GM18907 (cell line): ENCODE measurements at regions not wholly inside any gene's neighbourhood (a gene's known extent, or its start where the extent isn't known, plus 50 kb on each side); places are given as distances from the start of the nearest gene placed in this dataset.

Experiments used
- ATAC-seq: cut with Tn5 transposase; IDR thresholded peaks from one replicate; pipeline ENCODE4 v1.9.1; 2021; ENCODE audit warnings: mild to moderate bottlenecking, moderate library complexity; ENCODE audit not compliant: unreplicated experiment

- no peak for ATAC-seq
These were observed 168.4 kb upstream of the NHS start for GRCh38 chrX:17206584-17206983.

DNA sequence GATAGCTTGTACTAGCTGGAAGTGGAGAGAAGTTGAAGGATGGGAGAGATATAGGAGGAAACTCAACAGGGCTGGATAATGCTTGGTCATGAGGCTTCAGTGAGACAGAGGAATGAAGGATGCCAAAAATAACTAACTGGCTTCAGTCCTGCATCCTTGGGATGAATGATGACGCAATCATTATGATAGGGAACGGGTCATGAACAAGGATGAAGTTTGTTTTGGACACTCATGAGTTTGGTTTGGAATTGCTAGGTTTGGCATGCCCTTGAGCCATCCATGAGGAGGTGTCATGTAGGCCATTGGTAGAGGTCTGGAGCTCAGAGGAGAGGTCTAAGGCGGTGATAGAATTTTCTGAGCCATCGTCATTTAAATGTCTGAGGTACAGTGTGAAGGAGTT, 160.0 kb upstream of the NHS start:
- no peak for ATAC-seq

DNA sequence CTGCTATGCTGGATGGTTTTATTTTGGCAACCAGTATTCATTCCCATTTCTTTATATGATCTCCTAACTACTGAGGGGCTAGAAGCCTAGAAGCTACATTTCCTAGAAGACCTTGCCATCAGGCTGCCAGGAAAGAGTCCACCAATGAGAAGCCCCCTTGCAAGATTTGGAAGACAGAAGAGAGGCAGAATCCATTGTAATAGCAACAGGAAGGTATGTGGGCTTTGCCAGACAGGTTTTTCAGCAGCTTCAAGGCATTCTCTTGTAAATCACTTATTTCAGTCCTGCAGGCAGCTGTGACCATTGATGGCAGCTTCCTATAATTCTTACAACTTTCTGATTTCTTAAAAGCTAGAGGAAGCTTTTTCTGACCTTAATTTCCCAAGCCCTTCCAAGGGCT, 148.3 kb upstream of the NHS start:
- no peak for ATAC-seq

DNA sequence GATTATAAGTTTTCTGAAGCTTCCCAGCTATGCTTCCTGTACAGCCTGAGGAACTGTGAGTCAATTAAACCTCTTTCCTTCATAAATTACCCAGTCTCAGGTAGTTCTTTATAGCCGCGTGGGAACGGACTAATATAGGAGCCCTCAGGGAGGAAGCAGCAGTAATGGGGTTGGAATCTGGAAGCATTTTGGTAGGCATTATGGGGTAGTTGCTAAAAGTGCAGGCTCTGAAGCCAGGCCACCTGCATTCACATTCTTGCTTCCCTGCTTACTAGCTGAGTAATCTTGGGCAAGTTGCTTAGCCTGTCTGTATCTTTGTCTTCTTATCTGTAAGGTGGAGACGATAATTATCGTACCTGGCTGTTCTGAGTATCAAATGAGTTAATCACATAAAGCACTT, 137.9 kb upstream of the NHS start:
- no peak for ATAC-seq

- peak; percentile 65 for ATAC-seq
These were observed 132.5 kb upstream of the NHS start for GRCh38 chrX:17242470-17242869.

DNA sequence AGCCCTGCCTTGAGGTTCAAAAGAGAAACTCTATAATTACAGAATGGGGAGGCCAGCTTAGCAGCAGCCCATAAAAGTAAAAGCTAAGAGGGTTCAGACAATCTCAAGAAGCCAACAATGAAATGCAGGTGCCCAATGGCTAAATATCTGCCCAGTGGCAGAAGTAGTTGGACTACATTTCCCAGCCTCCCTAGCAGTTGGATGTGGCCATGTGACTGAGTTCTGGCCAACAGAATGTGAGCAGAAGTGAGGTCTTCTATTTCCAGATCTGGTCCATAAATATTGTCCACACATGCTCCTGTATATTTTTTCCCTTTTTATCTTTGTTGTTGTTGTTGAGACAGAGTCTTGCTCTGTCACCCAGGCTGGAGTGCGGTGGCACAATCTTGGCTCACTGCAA, 127.9 kb upstream of the NHS start:
- ATAC-seq = no peak

DNA sequence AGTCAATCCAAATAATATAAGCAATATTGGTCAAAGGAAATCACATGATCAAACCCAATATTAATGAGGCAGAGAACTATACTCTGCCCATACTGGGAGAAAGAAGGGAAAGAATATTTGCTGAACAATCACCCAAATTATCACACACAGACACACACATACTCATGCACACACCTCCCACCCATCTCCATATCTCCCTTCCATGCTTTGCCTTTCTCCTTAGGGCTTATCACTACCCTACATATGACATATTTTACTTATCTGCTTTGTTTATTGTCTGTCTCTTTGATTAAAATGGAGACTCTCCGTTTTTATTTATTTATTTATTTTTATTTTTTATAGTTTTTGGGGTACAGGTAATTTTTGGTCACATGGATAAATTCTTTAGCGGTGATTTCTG, 112.9 kb upstream of the NHS start:
- no peak for ATAC-seq

DNA sequence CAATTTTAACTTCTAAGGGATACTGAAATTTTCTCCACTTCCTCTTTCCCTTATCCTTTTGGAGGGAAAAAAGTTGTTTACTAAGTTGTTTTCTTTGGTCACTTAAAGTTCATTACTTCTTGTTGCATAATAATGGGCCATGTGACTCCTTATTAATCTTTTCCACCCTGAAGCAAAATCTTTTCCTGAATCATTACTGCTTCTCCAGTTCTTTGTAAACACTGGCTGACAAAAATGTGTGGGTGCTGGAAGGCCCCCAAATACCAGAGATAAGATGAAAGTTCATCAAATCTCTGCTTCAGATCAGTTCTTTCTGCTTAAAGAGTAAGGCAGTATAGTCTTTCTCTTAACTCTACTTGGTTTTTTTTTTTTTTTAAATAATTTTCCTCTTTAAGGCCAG, 108.9 kb upstream of the NHS start:
- no peak for ATAC-seq

DNA sequence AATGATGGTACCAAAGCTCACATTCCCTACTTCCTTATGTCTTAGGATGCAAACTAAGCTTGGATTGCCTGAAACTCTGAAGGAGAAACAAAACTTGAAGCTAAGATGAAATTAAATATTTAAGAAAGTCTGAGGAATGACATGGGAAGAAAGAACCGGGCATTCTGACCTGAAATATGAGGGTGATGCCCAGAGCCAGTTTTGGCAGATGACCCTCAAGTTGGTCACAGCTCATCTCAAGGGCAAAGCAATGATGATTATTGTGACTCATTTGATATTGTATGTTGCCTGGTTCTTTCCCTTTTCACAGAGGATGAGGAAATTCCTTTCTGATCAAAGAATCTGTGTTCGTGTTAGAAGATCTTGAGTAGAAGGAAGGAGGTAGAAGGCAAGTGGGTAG, 96.0 kb upstream of the NHS start:
- ATAC-seq = no peak

- no peak for ATAC-seq
These were observed 89.0 kb upstream of the NHS start for GRCh38 chrX:17285983-17286382.

DNA sequence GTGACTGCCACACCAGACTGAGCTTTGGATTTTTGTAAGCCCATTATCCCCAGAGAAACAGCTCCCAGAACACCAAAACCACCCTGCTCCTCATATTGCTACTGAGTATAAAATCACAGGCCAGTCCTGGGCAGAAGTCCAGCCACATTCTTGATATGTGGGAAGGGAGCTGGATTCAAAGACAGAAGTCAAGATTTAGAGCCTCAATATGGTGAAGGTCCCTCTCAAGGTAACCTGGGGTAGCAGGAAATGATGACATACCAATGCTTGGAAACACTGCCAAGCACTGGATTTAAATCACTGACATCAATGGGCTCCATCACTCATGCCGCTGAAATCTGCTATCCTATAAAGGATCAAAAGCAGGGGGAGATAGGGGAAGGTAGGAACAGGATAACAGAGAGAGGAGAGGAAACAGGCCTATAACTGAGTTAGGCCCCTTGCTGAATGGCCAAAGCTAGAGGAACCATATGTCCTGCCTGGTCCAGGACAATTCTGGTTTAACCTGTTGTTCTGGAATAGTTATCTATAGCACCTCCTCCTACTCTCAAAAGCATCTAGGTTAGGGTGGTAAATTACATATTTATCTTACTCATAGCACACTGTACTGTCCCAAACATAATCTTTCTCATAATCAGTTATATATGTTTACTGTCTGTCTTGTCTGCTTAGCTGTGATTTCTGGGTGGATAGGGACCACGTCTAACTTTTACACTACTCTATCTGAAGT, 83.7 kb upstream of the NHS start:
- ATAC-seq = no peak

GRCh38 chrX:17292111-17292527, 82.9 kb upstream of the NHS start:
- no peak for ATAC-seq

- no peak for ATAC-seq
These were observed 80.4 kb upstream of the NHS start for GRCh38 chrX:17294561-17294960.

DNA sequence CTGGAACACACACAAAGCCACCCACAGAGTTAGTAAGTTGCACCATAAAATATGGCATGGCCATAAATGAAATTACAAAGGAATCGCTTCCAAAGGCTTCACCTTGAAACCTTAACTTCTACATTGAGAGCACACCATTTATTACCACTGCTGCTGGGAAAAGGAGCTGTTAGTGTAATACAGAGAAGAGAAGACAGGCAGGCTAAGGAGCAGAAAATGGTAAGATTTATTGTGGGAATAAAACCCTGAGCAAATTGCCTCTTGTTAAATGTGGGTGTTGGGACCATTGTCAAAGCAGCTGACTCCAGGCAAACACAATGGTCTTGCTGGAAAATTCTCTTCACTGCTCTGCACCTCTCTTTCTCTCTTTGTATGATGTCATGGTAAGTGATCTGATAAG, 79.2 kb upstream of the NHS start:
- ATAC-seq = no peak

- ATAC-seq = no peak
These were observed 76.4 kb upstream of the NHS start for GRCh38 chrX:17298564-17298963.

DNA sequence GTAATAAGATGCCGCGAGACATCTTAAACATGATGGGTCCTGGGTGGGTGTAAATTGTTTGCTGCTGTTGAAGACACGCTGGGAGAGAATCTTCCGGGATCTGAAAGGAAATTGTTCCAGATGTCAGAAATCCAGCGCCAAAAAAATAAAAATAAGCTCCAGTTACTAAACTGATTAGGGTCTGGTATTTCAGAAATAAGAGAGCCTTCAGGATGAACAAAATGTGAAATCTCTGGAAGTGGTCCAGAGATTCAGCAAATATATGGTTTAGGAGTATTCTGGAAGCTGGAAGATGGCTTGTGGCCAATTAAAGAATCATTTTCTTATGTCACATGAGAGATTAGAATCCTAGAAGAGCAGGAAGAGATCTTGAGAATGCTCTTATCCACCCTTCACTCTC, 75.8 kb upstream of the NHS start:
- no peak for ATAC-seq

GRCh38 chrX:17323397-17323796, 51.6 kb upstream of the NHS start:
- no peak for ATAC-seq
